Vagina (tissue), 2 donors: ENCODE measurements at regions not wholly inside any gene's neighbourhood (a gene's known extent, or its start where the extent isn't known, plus 50 kb on each side); places are given as distances from the start of the nearest gene placed in this dataset.

Source experiments
- DNase-seq, 2 donors: peaks; one replicate each; pipeline ENCODE4 v3.0.0-alpha.2; 2017; ENCODE audit errors: extremely low spot score in 2 of 2
- H3K27ac ChIP-seq: fragments of 200-600 bp; sonication (generic); one replicate; pipeline ENCODE4 v1.5.1; 2019
- H3K27me3 ChIP-seq: fragments of 200-600 bp; sonication (generic); one replicate; pipeline ENCODE4 v1.5.1; 2019
- H3K36me3 ChIP-seq, 2 donors: fragments of 200-600 bp; sonication (generic); one replicate each; pipeline ENCODE4 v1.5.1; 2017 to 2019
- H3K4me1 ChIP-seq: fragments of 200-600 bp; sonication (generic); one replicate; pipeline ENCODE4 v1.5.1; 2019
- H3K4me3 ChIP-seq, 2 donors: fragments of 200-600 bp; sonication (generic); 1 replicate in 1 of 2; 2 replicates in 1 of 2; pipeline ENCODE4 v1.5.1; 2016 to 2019
- H3K9me3 ChIP-seq: fragments of 200-600 bp; sonication (generic); one replicate; pipeline ENCODE4 v1.5.1; 2019
- POLR2A ChIP-seq, 2 donors: fragments of 450-650 bp; IDR thresholded peaks; one replicate each; pipeline ENCODE4 v1.6.1; 2017; ENCODE audit warnings: antibody characterized with exemption in 2 of 2, mild to moderate bottlenecking in 2 of 2, moderate library complexity in 2 of 2
- POLR2AphosphoS5 ChIP-seq, 2 donors: sonication (generic); formaldehyde crosslinking; IDR thresholded peaks; one replicate each; pipeline ENCODE4 v1.9.0; 2017; ENCODE audit warnings: antibody characterized with exemption in 2 of 2, mild to moderate bottlenecking in 2 of 2, low read depth in 1 of 2; ENCODE audit not compliant: insufficient read depth in 1 of 2
- intact Hi-C: fragments of 100-400 bp; cut with DNase I; formaldehyde crosslinking; loops from one replicate; pipeline ENCODE4 v1.15.1; 2023
- TF ChIP-seq, protein P1 (sequence below), 3 experiments: fragments of 450-650 bp in 2 of 3; fragments of 200-600 bp in 1 of 3; sonication (generic) in 1 of 3; IDR thresholded peaks; one replicate each; pipeline ENCODE4 v1.5.1; 2017 to 2019; ENCODE audit warnings: antibody characterized with exemption in 3 of 3, mild to moderate bottlenecking in 2 of 3, moderate library complexity in 2 of 3

DNA sequence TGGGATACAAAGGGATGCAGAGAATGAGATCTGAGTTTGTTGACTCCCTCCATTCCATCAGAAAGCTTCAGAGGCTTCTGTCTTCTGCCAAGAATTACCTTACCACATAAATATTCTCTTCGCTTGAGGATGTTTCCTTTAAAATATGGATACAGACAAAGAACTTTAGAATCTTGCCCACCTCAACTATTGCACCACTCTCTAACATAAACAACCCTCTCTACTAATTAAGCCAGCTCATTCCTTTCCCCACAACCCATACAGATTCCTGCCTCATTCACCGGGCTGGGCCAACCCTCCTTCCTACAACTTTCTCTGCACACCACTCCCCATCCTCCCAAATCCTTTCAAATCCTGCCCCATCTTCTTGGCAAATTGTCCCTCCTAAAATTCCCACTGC, 315.8 kb downstream of the RAB28 start:
- Histone ChIP-seq H3K27ac (no peak overlapping the region), H3K27me3 (no peaks in the 10 kb centered on the region), H3K4me3 (no peak overlapping the region), H3K9me3 (no peaks in the 10 kb centered on the region), H3K4me1 (peaks cover 10% of the 10 kb centered on the region), H3K36me3 (no peaks in the 10 kb centered on the region)
- no peak for DNase-seq
- intact Hi-C loops: no loop called here
- TF ChIP-seq POLR2A (IDR thresholded peaks at IDR 0.05) (no peak), POLR2AphosphoS5 (IDR thresholded peaks at IDR 0.05; ENCODE audit: insufficient read depth in 1 of 2, low read depth in 1 of 2) (no peak)
- TF ChIP-seq, protein P1, sequence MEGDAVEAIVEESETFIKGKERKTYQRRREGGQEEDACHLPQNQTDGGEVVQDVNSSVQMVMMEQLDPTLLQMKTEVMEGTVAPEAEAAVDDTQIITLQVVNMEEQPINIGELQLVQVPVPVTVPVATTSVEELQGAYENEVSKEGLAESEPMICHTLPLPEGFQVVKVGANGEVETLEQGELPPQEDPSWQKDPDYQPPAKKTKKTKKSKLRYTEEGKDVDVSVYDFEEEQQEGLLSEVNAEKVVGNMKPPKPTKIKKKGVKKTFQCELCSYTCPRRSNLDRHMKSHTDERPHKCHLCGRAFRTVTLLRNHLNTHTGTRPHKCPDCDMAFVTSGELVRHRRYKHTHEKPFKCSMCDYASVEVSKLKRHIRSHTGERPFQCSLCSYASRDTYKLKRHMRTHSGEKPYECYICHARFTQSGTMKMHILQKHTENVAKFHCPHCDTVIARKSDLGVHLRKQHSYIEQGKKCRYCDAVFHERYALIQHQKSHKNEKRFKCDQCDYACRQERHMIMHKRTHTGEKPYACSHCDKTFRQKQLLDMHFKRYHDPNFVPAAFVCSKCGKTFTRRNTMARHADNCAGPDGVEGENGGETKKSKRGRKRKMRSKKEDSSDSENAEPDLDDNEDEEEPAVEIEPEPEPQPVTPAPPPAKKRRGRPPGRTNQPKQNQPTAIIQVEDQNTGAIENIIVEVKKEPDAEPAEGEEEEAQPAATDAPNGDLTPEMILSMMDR (IDR thresholded peaks at IDR 0.05): no peak

DNA sequence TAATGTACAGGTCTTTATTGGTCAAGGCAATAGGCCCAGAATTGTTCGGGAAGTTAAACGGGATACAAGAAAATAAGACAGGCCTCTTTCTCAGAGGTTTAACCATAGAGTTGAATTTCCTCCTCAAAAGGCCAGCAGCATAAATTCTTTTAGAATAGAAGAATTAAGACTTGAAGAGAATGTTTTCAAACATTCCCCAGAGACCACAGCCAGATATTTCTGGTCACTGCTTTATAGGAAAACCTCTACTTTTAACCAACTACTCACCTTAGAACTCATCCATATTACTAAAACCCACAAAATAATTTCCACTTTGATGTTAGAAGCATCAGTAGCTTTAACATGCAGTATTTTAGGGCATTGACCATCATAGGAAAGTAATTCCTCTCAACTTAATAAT, 317.9 kb downstream of the RAB28 start:
- Histone ChIP-seq H3K27ac (no peak overlapping the region), H3K27me3 (no peaks in the 10 kb centered on the region), H3K36me3 (no peaks in the 10 kb centered on the region), H3K4me1 (no peaks in the 10 kb centered on the region), H3K4me3 (no peak overlapping the region), H3K9me3 (no peaks in the 10 kb centered on the region)
- no peak for DNase-seq
- intact Hi-C loops: no loop called here
- TF ChIP-seq POLR2A (IDR thresholded peaks at IDR 0.05): no peak
- TF ChIP-seq, protein P1 (IDR thresholded peaks at IDR 0.05): no peak
- no peak for TF ChIP-seq POLR2AphosphoS5 (IDR thresholded peaks at IDR 0.05; ENCODE audit: insufficient read depth in 1 of 2, low read depth in 1 of 2)

DNA sequence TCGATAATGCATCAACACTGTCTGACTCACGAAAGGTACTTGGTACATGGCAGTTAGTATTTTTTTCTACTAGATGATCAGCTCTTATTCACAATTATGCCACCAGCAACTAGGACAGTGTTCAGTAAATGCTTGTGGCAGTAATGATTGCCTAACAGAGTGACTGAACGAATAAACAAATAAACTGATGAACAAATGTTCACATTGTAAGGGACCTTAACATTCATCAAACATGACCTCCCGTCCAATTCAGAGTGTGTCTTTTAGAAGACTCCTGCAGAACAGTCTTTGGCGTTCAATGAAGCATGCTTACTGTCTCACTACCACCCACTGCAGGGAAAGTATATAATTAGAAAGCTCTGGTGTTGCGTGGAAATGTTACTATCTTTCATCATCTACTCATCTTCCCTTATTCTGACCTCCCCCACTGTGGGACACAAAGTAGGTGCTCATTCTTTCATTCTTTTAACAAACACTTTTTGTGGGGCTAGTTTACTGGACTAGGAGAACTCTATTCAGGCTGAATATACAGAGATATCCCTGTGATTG, 319.3 kb downstream of the RAB28 start:
- no peak for DNase-seq
- no peak for TF ChIP-seq POLR2A (IDR thresholded peaks at IDR 0.05)
- TF ChIP-seq, protein P1 (IDR thresholded peaks at IDR 0.05): no peak
- no peak for TF ChIP-seq POLR2AphosphoS5 (IDR thresholded peaks at IDR 0.05; ENCODE audit: insufficient read depth in 1 of 2, low read depth in 1 of 2)
- Histone ChIP-seq H3K9me3 (no peaks in the 10 kb centered on the region), H3K27me3 (no peaks in the 10 kb centered on the region), H3K36me3 (no peaks in the 10 kb centered on the region), H3K27ac (no peak overlapping the region), H3K4me1 (no peaks in the 10 kb centered on the region), H3K4me3 (no peak overlapping the region)
- intact Hi-C loops: no loop called here

DNA sequence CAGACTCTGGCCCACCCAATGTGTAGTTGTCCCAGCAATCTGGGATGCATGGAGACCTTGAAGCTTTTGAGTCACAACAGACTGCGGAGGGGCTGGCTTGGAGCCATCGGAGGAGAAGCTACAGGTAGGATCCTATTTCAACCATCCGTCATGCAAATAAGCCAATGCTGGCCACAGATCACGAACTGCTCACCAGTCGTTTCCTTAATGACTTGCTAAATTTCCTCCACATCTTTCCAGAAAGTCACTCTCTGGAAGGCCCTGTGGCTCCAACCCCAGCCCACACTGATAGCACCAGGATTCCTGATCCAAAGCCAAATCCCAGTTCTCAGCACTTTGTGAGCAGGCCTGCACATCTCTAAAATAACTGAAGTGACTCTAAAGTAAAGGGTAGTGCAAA, 321.3 kb downstream of the RAB28 start:
- no peak overlapping the region for H3K27ac ChIP-seq
- no peak for TF ChIP-seq POLR2A (IDR thresholded peaks at IDR 0.05)
- TF ChIP-seq, protein P1 (IDR thresholded peaks at IDR 0.05): no peak
- no peak for TF ChIP-seq POLR2AphosphoS5 (IDR thresholded peaks at IDR 0.05; ENCODE audit: insufficient read depth in 1 of 2, low read depth in 1 of 2)
- intact Hi-C loops: no loop called here
- no peak overlapping the region for H3K4me3 ChIP-seq
- H3K9me3 ChIP-seq: no peaks in the 10 kb centered on the region
- DNase-seq: no peak
- no peaks in the 10 kb centered on the region for H3K4me1 ChIP-seq
- no peaks in the 10 kb centered on the region for H3K27me3 ChIP-seq
- no peaks in the 10 kb centered on the region for H3K36me3 ChIP-seq

GRCh38 chr4:13160920-13161319, 323.2 kb downstream of the RAB28 start:
- intact Hi-C loops: no loop called here
- no peak for DNase-seq
- Histone ChIP-seq H3K27ac (no peak overlapping the region), H3K27me3 (no peaks in the 10 kb centered on the region), H3K9me3 (no peaks in the 10 kb centered on the region), H3K4me1 (no peaks in the 10 kb centered on the region), H3K4me3 (no peak overlapping the region), H3K36me3 (no peaks in the 10 kb centered on the region)
- TF ChIP-seq POLR2AphosphoS5 (IDR thresholded peaks at IDR 0.05; ENCODE audit: insufficient read depth in 1 of 2, low read depth in 1 of 2): no peak
- no peak for TF ChIP-seq POLR2A (IDR thresholded peaks at IDR 0.05)
- TF ChIP-seq, protein P1 (IDR thresholded peaks at IDR 0.05): no peak
